OCI-LY3 (cell line): ENCODE measurements at regions not wholly inside any gene's neighbourhood (a gene's known extent, or its start where the extent isn't known, plus 50 kb on each side); places are given as distances from the start of the nearest gene placed in this dataset.

ENCODE experiments used
- H2AFZ ChIP-seq: fragments of 200-600, 300-600 bp; shearing (Covaris generic); 2 replicates; pipeline ENCODE4 v1.6.0; 2014; ENCODE audit warnings: antibody characterized with exemption, low read depth, low read length
- H3K27ac ChIP-seq: fragments of 200-600, 300-600 bp; sonication (generic); 2 replicates; pipeline ENCODE4 v1.5.1; 2014; ENCODE audit warnings: mild to moderate bottlenecking, low read length, moderate library complexity, mixed read lengths
- H3K27me3 ChIP-seq: fragments of 200-600, 300-600 bp; sonication (generic); 2 replicates; pipeline ENCODE4 v1.6.1; 2014; ENCODE audit warnings: low read depth, low read length, mixed read lengths
- H3K36me3 ChIP-seq: fragments of 200-600, 300-600 bp; sonication (generic); replicated peaks from 2 replicates; pipeline ENCODE3; 2014; ENCODE audit warnings: low read depth, low read length, mixed read lengths
- H3K4me1 ChIP-seq: fragments of 300-600, 200-600 bp; sonication (generic); 2 replicates; pipeline ENCODE4 v1.6.1; 2014; ENCODE audit warnings: low read length, mixed read lengths
- H3K4me2 ChIP-seq: fragments of 200-600, 300-600 bp; sonication (generic); 2 replicates; pipeline ENCODE4 v1.6.1; 2014; ENCODE audit warnings: low read length, mixed read lengths
- H3K4me3 ChIP-seq: fragments of 300-600, 200-600 bp; sonication (generic); 2 replicates; pipeline ENCODE4 v1.5.1; 2014; ENCODE audit warnings: antibody characterized with exemption, mild to moderate bottlenecking, low read length, moderate library complexity
- H3K79me2 ChIP-seq: fragments of 300-600, 200-600 bp; shearing (Covaris generic); 2 replicates; pipeline ENCODE4 v1.6.1; 2014; ENCODE audit warnings: mild to moderate bottlenecking, low read length, mixed read lengths
- H3K9ac ChIP-seq: fragments of 300-600, 200-600 bp; shearing (Covaris generic); 2 replicates; pipeline ENCODE4 v1.6.0; 2014; ENCODE audit warnings: mild to moderate bottlenecking, low read length, moderate library complexity
- H3K9me3 ChIP-seq: fragments of 200-600, 300-600 bp; shearing (Covaris generic); 2 replicates; pipeline ENCODE4 v1.6.1; 2014; ENCODE audit warnings: low read length, mixed read lengths; ENCODE audit not compliant: insufficient read depth
- H4K20me1 ChIP-seq: fragments of 200-600, 300-600 bp; sonication (generic); 2 replicates; pipeline ENCODE4 v1.6.1; 2016; ENCODE audit warnings: low read length, mixed read lengths; ENCODE audit not compliant: insufficient read depth
- EZH2phosphoT487 ChIP-seq: fragments of 200-600 bp; shearing (Covaris generic); IDR thresholded peaks from 2 replicates; pipeline ENCODE4 v1.6.1; 2018; ENCODE audit warnings: antibody characterized with exemption, mixed run types, low read depth
- TF ChIP-seq, protein P1 (sequence below): fragments of 200-600, 300-600 bp; sonication (generic); IDR thresholded peaks from 2 replicates; pipeline ENCODE4 v1.5.1; 2014; ENCODE audit warnings: antibody characterized with exemption, low read length, low read depth

DNA sequence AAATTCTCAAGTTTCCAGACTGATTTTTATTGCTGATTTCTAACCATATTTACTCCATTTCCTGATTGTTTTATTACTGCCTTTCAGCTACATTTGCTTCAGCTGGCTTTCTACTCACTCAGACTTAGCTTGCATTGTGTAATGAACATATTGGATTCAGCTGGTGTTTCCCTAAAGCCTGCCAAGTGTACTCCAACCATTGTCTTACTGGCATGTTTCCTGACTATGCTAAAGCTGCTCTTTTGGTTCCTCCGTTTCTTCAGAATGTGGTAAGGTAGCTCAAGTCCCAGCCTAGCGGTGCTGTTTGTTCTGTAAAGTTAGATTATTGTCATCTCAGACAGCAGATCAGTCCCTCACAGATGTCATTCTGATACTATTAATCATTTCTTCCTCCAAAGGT, 53.1 kb upstream of the GLRA2 start:
- no peaks in the 10 kb centered on the region for H3K9me3 ChIP-seq
- H3K4me1 ChIP-seq: no peaks in the 10 kb centered on the region
- no peak overlapping the region for H3K27ac ChIP-seq
- H3K36me3 ChIP-seq: no peaks in the 10 kb centered on the region
- TF ChIP-seq EZH2phosphoT487: no peak
- no peaks in the 10 kb centered on the region for H3K79me2 ChIP-seq
- H2AFZ ChIP-seq: no peak overlapping the region
- no peak overlapping the region for H3K4me3 ChIP-seq
- H3K4me2 ChIP-seq: no peak overlapping the region
- H4K20me1 ChIP-seq: no peaks in the 10 kb centered on the region
- H3K9ac ChIP-seq: no peak overlapping the region
- no peaks in the 10 kb centered on the region for H3K27me3 ChIP-seq

DNA sequence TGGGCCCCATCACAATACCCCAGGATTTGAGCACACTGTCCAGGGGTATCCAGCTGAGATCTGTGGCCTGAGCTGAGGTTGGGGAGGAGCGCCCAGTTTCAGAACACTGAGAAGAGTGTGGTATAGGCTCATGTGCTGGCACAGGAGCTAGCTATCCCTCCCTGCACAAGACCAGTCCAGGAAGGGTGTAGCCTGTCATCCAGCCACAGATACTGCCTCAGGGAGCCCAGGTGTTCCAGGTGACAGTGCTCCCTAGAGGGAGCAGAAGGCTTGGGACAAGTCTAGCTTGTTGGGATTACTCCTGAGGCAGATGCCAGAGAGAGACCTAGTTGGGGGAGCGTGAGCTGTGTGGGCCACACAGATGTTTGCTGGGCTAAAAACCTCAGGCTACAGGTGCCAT, 79.6 kb upstream of the GLRA2 start:
- no peaks in the 10 kb centered on the region for H3K4me1 ChIP-seq
- no peaks in the 10 kb centered on the region for H3K79me2 ChIP-seq
- H3K4me3 ChIP-seq: no peak overlapping the region
- H4K20me1 ChIP-seq: no peaks in the 10 kb centered on the region
- no peak overlapping the region for H3K27ac ChIP-seq
- H3K36me3 ChIP-seq: no peaks in the 10 kb centered on the region
- no peaks in the 10 kb centered on the region for H3K9me3 ChIP-seq
- no peaks in the 10 kb centered on the region for H3K27me3 ChIP-seq
- no peak overlapping the region for H3K4me2 ChIP-seq
- H2AFZ ChIP-seq: no peak overlapping the region
- H3K9ac ChIP-seq: no peak overlapping the region
- TF ChIP-seq, protein P1, sequence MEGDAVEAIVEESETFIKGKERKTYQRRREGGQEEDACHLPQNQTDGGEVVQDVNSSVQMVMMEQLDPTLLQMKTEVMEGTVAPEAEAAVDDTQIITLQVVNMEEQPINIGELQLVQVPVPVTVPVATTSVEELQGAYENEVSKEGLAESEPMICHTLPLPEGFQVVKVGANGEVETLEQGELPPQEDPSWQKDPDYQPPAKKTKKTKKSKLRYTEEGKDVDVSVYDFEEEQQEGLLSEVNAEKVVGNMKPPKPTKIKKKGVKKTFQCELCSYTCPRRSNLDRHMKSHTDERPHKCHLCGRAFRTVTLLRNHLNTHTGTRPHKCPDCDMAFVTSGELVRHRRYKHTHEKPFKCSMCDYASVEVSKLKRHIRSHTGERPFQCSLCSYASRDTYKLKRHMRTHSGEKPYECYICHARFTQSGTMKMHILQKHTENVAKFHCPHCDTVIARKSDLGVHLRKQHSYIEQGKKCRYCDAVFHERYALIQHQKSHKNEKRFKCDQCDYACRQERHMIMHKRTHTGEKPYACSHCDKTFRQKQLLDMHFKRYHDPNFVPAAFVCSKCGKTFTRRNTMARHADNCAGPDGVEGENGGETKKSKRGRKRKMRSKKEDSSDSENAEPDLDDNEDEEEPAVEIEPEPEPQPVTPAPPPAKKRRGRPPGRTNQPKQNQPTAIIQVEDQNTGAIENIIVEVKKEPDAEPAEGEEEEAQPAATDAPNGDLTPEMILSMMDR: no peak
- no peak for TF ChIP-seq EZH2phosphoT487

DNA sequence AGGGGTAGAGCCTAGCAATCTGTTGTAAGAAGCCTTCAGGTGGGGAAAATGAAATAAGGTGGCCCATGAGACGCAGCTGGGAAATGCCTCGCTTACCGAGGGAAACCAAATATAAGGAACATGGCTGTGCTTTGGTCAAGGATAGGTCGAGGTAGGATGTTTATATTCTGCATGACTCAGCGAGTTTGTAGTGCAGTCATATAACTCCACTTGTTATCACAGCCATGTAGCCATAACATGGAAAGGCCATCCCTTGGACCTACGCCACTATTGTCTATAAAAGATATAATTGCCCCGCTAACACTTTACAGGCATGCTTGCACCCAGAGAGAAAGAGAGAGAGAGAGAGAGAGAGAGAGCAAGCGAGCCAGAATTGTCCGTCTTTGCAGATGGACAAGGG, 80.9 kb upstream of the GLRA2 start:
- no peaks in the 10 kb centered on the region for H3K4me1 ChIP-seq
- TF ChIP-seq, protein P1: no peak
- TF ChIP-seq EZH2phosphoT487: no peak
- no peak overlapping the region for H2AFZ ChIP-seq
- H3K4me3 ChIP-seq: no peak overlapping the region
- H3K9me3 ChIP-seq: no peaks in the 10 kb centered on the region
- H3K27me3 ChIP-seq: no peaks in the 10 kb centered on the region
- H4K20me1 ChIP-seq: no peaks in the 10 kb centered on the region
- H3K36me3 ChIP-seq: no peaks in the 10 kb centered on the region
- no peak overlapping the region for H3K9ac ChIP-seq
- no peak overlapping the region for H3K27ac ChIP-seq
- H3K79me2 ChIP-seq: no peaks in the 10 kb centered on the region
- no peak overlapping the region for H3K4me2 ChIP-seq

DNA sequence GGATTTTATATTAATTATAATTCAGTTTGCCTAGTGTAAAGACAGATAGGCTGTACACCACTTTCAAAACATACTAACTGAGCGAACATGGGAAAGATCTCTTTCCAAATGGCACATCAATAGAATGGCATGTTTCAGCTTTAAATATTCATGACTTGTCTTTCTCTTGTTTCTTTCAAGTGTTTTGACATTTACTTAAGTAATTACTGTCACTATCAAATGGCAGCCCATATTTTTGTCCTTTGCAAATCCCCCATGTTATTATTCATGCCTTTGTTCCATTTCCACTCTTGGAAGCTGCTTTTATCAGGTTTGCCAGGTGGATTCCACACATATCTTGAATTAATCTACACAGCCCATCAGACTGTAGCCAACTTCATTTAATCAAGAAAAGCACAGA, 89.2 kb upstream of the GLRA2 start:
- no peaks in the 10 kb centered on the region for H4K20me1 ChIP-seq
- no peaks in the 10 kb centered on the region for H3K36me3 ChIP-seq
- H2AFZ ChIP-seq: no peak overlapping the region
- H3K4me3 ChIP-seq: no peak overlapping the region
- no peak overlapping the region for H3K27ac ChIP-seq
- no peaks in the 10 kb centered on the region for H3K4me1 ChIP-seq
- TF ChIP-seq, protein P1: no peak
- no peak for TF ChIP-seq EZH2phosphoT487
- H3K4me2 ChIP-seq: no peak overlapping the region
- H3K79me2 ChIP-seq: no peaks in the 10 kb centered on the region
- H3K27me3 ChIP-seq: no peaks in the 10 kb centered on the region
- H3K9me3 ChIP-seq: no peaks in the 10 kb centered on the region
- H3K9ac ChIP-seq: no peak overlapping the region

DNA sequence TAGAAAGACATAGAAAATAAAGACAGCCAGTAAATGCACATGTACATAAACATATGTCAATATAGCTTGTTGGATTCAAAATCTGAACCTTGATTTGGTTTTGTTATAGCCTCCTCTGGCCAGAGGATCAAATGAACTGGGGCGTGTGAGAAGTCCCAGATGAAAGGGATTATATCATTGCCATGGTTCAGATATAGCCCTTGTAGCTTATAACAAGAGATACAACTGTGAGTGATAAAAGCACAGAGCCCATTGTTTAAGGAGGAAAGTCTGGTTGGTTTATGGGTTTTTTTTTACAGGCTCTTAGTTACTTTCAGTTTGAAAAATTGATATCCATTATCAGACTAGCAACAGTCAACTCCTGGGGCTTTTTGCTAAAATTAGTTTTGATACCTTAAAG, 101.7 kb upstream of the GLRA2 start:
- Histone ChIP-seq H3K36me3 (no peaks in the 10 kb centered on the region), H3K79me2 (no peaks in the 10 kb centered on the region), H3K4me1 (no peaks in the 10 kb centered on the region), H2AFZ (no peak overlapping the region), H3K4me3 (no peak overlapping the region), H4K20me1 (no peaks in the 10 kb centered on the region), H3K9me3 (no peaks in the 10 kb centered on the region), H3K9ac (no peak overlapping the region), H3K27ac (no peak overlapping the region), H3K4me2 (no peak overlapping the region), H3K27me3 (no peaks in the 10 kb centered on the region)
- TF ChIP-seq EZH2phosphoT487: no peak
- TF ChIP-seq, protein P1: no peak
